ENCODE measurements at regions not wholly inside any gene's neighbourhood (a gene's known extent, or its start where the extent isn't known, plus 50 kb on each side); places are given as distances from the start of the nearest gene placed in this dataset.

GRCh38 chrX:42505016-42505415, 272.9 kb downstream of the PPP1R2C start:
- DNase-seq, result no peak

GRCh38 chrX:42499620-42500019, 278.3 kb downstream of the PPP1R2C start:
- DNase-seq, result no peak

- no peak for DNase-seq
Measured at GRCh38 chrX:42497356-42497755, 280.6 kb downstream of the PPP1R2C start.

- no peak for DNase-seq
Measured at GRCh38 chrX:42496239-42496638, 281.7 kb downstream of the PPP1R2C start.

GRCh38 chrX:42495139-42495538, 282.8 kb downstream of the PPP1R2C start:
- no peak for DNase-seq

GRCh38 chrX:42491137-42491907, 286.6 kb downstream of the PPP1R2C start:
- no peak for DNase-seq

- DNase-seq, result no peak
Measured at GRCh38 chrX:42490111-42490510, 287.9 kb downstream of the PPP1R2C start.

- DNase-seq, result no peak
Measured at GRCh38 chrX:42485601-42486000, 292.4 kb downstream of the PPP1R2C start.

- DNase-seq, result no peak
Measured at GRCh38 chrX:42484233-42484632, 293.7 kb downstream of the PPP1R2C start.

- no peak for DNase-seq
Measured at GRCh38 chrX:42477396-42477795, 300.6 kb downstream of the PPP1R2C start.

- DNase-seq, result no peak
Measured at GRCh38 chrX:42472727-42473126, 305.2 kb downstream of the PPP1R2C start.

GRCh38 chrX:42466332-42467046, 311.5 kb downstream of the PPP1R2C start:
- peak; percentile 0 for DNase-seq

- no peak for DNase-seq
Measured at GRCh38 chrX:42465821-42466220, 312.1 kb downstream of the PPP1R2C start.

GRCh38 chrX:42463706-42464490, 314.1 kb downstream of the PPP1R2C start:
- DNase-seq, result no peak

- no peak for DNase-seq
Measured at GRCh38 chrX:42462917-42463316, 315.0 kb downstream of the PPP1R2C start.

GRCh38 chrX:42460706-42461105, 317.3 kb downstream of the PPP1R2C start:
- no peak for DNase-seq

- no peak for DNase-seq
Measured at GRCh38 chrX:42459735-42460134, 318.2 kb downstream of the PPP1R2C start.

- DNase-seq, result no peak
Measured at GRCh38 chrX:42456176-42456700, 321.7 kb downstream of the PPP1R2C start.

- no peak for DNase-seq
Measured at GRCh38 chrX:42450228-42450627, 327.7 kb downstream of the PPP1R2C start.

GRCh38 chrX:42443267-42443666, 334.7 kb downstream of the PPP1R2C start:
- DNase-seq, result no peak

- no peak for DNase-seq
Measured at GRCh38 chrX:42442745-42443144, 335.2 kb downstream of the PPP1R2C start.

- DNase-seq, result no peak
Measured at GRCh38 chrX:42437211-42437610, 340.8 kb downstream of the PPP1R2C start.

- DNase-seq, result no peak
Measured at GRCh38 chrX:42434458-42435166, 343.4 kb downstream of the PPP1R2C start.

Data from kidney glomerular epithelial cell (primary cell).